Memory B cell (primary cell): ENCODE measurements at regions not wholly inside any gene's neighbourhood (a gene's known extent, or its start where the extent isn't known, plus 50 kb on each side); places are given as distances from the start of the nearest gene placed in this dataset.
"Not testable (repeated sequence)": the region's sequence is repeated elsewhere in the genome, so short reads cannot be mapped to it uniquely, and the experiment has no call there.

Experiments used
- ATAC-seq: fragments of 150-1000 bp; cut with Tn5 transposase; 2 replicates; pipeline ENCODE4 v1.10.0; 2021; ENCODE audit warnings: low read depth, mild to moderate bottlenecking, moderate library complexity
- DNase-seq, 2 donors: peaks; one replicate each; pipeline ENCODE4 v3.0.0; 2022; ENCODE audit warnings: low spot score in 2 of 2
- H3K27ac Mint-ChIP-seq: one replicate; pipeline ENCODE4 v1.8.0; 2022; ENCODE audit warnings: mild to moderate bottlenecking, moderate library complexity, mixed read lengths
- H3K27me3 Mint-ChIP-seq: one replicate; pipeline ENCODE4 v1.8.0; 2022; ENCODE audit warnings: mixed read lengths
- H3K36me3 Mint-ChIP-seq: one replicate; pipeline ENCODE4 v1.8.0; 2022; ENCODE audit warnings: mild to moderate bottlenecking, mixed read lengths
- H3K4me1 Mint-ChIP-seq: one replicate; pipeline ENCODE4 v1.8.0; 2022; ENCODE audit warnings: mixed read lengths
- H3K4me3 Mint-ChIP-seq: one replicate; pipeline ENCODE4 v1.8.0; 2022; ENCODE audit warnings: mild to moderate bottlenecking, moderate library complexity, mixed read lengths
- H3K9me3 Mint-ChIP-seq: one replicate; pipeline ENCODE4 v1.8.0; 2022; ENCODE audit warnings: mixed read lengths

DNA sequence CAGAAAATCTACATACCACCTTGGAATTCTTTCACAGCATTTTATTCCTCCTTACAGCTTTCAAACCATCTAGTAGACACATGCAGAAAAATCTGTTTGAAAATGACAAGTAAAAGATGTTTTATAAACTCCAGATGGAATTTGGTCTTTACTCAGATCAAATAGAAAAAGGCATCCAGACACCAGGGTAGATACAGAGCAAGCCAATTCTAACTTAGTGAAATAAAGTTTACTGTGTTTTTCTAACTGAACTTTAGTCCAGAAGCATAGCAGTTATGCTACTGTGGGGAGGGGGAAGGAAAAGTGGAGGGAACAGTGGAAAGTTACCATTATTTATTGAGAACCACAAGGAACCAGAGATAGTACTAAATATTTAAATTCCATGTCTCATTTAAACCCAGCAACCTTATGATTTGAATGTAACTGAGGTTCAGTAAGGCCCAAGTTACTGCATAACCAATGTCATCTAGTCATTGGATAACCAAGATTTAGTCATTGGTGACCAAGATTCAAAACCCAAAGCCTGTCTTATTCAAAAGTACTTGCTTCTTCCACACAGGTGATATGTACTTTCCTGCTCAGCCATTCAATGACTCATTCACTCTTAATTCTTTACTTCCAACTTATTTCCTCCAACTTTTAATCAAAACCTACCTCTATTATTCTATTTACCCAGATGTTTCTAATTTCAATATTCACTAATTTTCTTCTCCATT lies 57.7 kb downstream of the RAD51AP2 start:
- Mint-ChIP-seq H3K27me3 (no peaks in the 10 kb centered on the region), H3K4me1 (no peaks in the 10 kb centered on the region), H3K9me3 (no peaks in the 10 kb centered on the region), H3K27ac (no peak overlapping the region), H3K4me3 (no peak overlapping the region), H3K36me3 (no peaks in the 10 kb centered on the region)
- ATAC-seq (no peak), DNase-seq (no peak)

DNA sequence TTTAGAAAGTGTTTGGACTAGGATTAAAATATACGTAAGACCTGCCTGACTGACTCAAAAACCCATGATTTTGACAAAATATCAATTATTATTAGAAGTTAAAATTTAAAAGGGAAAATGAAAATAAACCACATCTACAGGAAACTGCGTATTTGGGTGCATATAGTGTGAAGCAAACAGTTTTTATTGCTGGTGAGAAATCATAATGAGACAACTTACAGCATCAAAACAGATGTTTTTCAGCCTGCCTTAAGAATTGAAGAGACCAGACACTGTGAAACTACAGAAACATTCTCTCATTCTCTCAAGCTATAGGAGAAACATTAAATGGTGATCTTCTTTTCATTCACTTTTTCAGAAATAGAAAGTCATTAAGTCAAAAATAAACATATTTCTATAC lies 62.9 kb downstream of the RAD51AP2 start:
- no peaks in the 10 kb centered on the region for H3K36me3 Mint-ChIP-seq
- H3K4me3 Mint-ChIP-seq: no peak overlapping the region
- no peaks in the 10 kb centered on the region for H3K4me1 Mint-ChIP-seq
- no peak overlapping the region for H3K27ac Mint-ChIP-seq
- H3K27me3 Mint-ChIP-seq: no peaks in the 10 kb centered on the region
- DNase-seq: no peak
- H3K9me3 Mint-ChIP-seq: peaks cover 1% of the 10 kb centered on the region
- ATAC-seq: no peak

DNA sequence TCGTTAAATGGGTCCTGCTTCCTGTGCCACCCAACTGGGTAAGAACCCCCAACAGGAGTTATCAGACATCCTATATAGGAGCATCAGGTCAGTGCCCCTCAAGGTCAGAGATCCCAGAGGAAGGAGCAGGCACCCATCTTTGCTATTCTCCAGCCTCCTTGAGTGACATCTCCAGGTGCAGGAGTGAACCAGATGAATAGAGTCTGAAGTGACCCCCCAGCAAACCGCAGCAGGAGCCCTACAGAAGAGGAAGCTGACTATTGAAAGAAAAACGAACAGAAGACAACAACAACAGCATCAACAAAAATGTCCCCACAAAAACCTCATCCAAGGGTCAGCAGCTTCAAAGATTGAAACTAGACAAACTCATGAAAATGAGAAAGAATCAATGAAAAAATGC lies 72.0 kb downstream of the RAD51AP2 start:
- not testable (repeated sequence) for H3K36me3 Mint-ChIP-seq, H3K27me3 Mint-ChIP-seq, H3K27ac Mint-ChIP-seq, H3K4me1 Mint-ChIP-seq, H3K4me3 Mint-ChIP-seq, H3K9me3 Mint-ChIP-seq, DNase-seq, ATAC-seq

DNA sequence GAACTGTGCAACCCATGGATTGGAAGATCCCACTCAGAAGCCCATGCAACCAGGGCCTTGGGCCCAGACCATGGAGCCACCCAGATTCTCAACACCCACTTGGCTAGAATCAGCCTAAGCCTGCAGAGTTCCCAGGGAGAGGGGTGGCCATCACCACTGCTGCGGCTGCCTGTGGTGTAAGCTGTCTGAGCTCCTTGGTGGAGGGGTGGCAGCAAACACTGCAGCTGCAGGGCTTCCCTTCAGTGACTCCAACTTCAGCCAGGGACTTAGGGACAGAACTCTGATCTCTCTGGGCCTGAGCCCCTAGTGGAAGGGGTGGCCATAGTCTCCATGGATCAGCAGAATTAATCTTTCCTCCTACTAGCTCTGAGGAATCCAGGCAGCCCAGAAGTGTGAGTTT lies 72.5 kb downstream of the RAD51AP2 start:
- ATAC-seq (no peak), DNase-seq (no peak)
- Mint-ChIP-seq H3K4me1 (no peaks in the 10 kb centered on the region), H3K4me3 (no peak overlapping the region), H3K36me3 (no peaks in the 10 kb centered on the region), H3K9me3 (peaks cover 2% of the 10 kb centered on the region), H3K27me3 (peaks cover 2% of the 10 kb centered on the region), H3K27ac (no peak overlapping the region)

DNA sequence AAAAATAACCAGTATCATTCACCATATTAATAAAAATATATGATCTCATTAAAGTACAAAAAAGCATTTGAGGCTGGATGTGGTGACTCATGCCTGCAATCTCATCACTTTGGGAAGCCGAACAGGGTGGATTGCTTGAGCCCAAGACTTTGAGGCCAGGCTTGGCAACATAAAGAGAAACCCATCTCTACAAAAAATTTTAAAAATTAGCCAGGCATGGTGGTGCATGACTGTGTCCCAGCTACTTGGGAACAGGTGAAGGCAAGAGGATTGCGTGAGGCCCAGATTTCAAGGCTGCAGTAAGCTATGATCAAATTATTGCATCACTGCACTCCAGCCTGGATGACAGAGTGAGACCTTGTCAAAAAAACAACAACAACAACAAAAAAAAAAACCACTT lies 75.9 kb downstream of the RAD51AP2 start:
- DNase-seq (no peak), ATAC-seq (no peak)
- H3K4me1 Mint-ChIP-seq: no peaks in the 10 kb centered on the region
- no peak overlapping the region for H3K27ac Mint-ChIP-seq
- no peaks in the 10 kb centered on the region for H3K9me3 Mint-ChIP-seq
- H3K36me3 Mint-ChIP-seq: no peaks in the 10 kb centered on the region
- peaks cover 4% of the 10 kb centered on the region for H3K27me3 Mint-ChIP-seq
- H3K4me3 Mint-ChIP-seq: no peak overlapping the region

DNA sequence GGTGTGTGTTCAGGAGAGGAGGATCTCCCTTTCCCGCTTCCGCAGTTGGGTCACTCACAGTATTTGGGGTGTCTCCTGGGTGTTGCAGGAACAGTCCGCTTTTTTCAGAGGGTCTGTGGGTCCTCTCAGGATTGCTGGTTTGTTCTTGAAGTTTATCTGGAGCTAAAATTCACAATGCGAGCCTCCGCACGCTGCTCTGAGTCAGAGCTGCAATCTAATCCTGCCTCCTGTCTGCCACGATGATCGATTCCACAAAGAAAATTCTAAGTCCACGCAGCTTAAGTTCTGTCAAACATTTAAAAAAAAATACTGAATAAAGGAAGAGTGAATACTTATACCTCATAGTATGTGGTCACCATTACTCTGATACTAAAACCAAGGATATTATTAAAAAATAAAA lies 76.5 kb downstream of the RAD51AP2 start:
- no peak for DNase-seq
- Mint-ChIP-seq H3K27ac (no peak overlapping the region), H3K4me1 (no peaks in the 10 kb centered on the region), H3K4me3 (no peak overlapping the region), H3K9me3 (no peaks in the 10 kb centered on the region), H3K36me3 (no peaks in the 10 kb centered on the region), H3K27me3 (peaks cover 4% of the 10 kb centered on the region)
- ATAC-seq: no peak

DNA sequence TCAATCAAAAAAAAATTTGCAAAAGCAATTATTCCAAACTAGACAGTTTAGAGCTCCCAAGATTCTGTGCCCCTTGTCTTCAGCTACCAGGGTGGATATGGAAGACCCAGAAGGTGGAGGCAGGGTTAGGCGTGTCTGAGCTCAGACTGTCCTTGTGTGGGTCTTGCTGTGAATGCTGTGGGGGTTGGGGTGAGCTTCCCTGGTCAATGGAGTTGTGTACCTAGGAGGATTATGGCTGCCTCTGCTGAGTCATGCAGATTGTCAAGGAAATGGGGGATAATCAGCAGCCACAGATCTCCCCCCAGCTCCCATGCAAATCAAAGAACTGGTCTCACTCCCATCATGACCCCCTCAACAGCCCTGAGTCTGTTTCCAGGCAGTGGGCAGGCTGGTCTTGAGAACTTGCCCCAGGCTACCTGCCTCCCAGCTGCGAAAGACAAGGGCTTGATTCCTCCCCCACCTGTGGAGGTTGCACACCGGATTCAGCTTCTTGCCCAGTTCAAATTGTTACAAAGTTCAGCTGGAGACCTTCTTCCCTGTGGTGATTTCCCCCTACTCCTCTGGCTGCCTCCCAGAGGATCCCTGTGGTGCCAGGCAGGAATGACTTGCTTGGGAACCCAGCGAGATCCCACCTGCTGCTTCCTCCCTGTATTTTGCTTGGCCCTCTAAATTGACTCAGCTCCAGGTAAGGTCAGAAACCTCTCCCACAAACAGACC lies 77.0 kb downstream of the RAD51AP2 start:
- H3K4me3 Mint-ChIP-seq: no peak overlapping the region
- H3K4me1 Mint-ChIP-seq: no peaks in the 10 kb centered on the region

DNA sequence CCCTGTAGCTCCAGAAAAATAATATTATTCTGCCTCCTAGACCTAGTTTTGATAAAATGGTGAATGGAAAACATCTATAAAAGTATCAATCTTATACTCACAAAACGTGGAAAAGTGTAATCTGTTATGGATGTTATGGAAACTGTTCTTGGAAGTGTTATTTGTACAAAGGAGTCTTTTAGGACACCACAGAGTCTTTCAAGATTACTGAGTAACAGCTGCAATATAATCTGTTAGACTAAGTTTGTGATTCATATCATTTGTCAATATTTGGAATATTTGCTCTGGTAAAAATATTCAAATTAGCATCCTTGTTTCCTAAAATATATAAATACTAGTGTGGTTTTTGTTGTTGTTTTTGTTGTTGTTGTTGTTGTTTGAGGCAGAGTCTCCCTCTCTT lies 87.9 kb downstream of the RAD51AP2 start:
- no peak for DNase-seq
- no peak for ATAC-seq
- Mint-ChIP-seq H3K27me3 (no peaks in the 10 kb centered on the region), H3K4me1 (no peaks in the 10 kb centered on the region), H3K36me3 (no peaks in the 10 kb centered on the region), H3K27ac (no peak overlapping the region), H3K4me3 (no peak overlapping the region), H3K9me3 (no peaks in the 10 kb centered on the region)

More for the DNA sequence above, 77.0 kb downstream of the RAD51AP2 start:
- ATAC-seq (no peak), DNase-seq (no peak)
- H3K36me3 Mint-ChIP-seq: no peaks in the 10 kb centered on the region
- H3K27ac Mint-ChIP-seq: no peak overlapping the region
- H3K9me3 Mint-ChIP-seq: no peaks in the 10 kb centered on the region
- H3K27me3 Mint-ChIP-seq: peaks cover 4% of the 10 kb centered on the region

DNA sequence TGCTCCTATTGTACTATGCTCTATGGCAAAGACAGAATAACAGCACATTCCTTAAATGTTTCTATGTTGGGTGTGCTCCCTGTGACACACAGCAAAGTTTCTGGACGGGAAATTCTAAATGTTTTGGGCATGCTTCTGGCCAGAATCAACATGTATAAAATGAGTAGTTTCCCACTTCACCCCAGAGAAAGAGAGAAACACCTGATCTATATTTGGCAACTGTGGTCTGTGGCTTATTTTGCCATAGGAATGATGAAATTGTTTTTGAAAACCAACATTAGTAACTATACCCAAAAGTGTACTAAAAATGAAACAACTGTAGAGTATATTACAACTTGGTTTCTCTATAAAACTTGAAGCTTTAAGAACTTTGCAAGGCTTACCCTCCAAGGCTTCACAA lies 89.1 kb downstream of the RAD51AP2 start:
- ATAC-seq (no peak), DNase-seq (no peak)
- H3K27ac Mint-ChIP-seq: no peak overlapping the region
- H3K4me1 Mint-ChIP-seq: no peaks in the 10 kb centered on the region
- H3K36me3 Mint-ChIP-seq: no peaks in the 10 kb centered on the region
- no peaks in the 10 kb centered on the region for H3K27me3 Mint-ChIP-seq
- no peaks in the 10 kb centered on the region for H3K9me3 Mint-ChIP-seq
- H3K4me3 Mint-ChIP-seq: no peak overlapping the region

- H3K27ac Mint-ChIP-seq: no peak overlapping the region
- no peak for DNase-seq
- H3K36me3 Mint-ChIP-seq: no peaks in the 10 kb centered on the region
- H3K27me3 Mint-ChIP-seq: no peaks in the 10 kb centered on the region
- H3K4me3 Mint-ChIP-seq: no peak overlapping the region
- no peak for ATAC-seq
- no peaks in the 10 kb centered on the region for H3K9me3 Mint-ChIP-seq
- no peaks in the 10 kb centered on the region for H3K4me1 Mint-ChIP-seq
These were observed 90.8 kb downstream of the RAD51AP2 start for GRCh38 chr2:17427401-17427800.

- no peak overlapping the region for H3K4me3 Mint-ChIP-seq
- DNase-seq: no peak
- no peaks in the 10 kb centered on the region for H3K4me1 Mint-ChIP-seq
- ATAC-seq: no peak
- H3K27ac Mint-ChIP-seq: no peak overlapping the region
- H3K27me3 Mint-ChIP-seq: no peaks in the 10 kb centered on the region
- no peaks in the 10 kb centered on the region for H3K9me3 Mint-ChIP-seq
- no peaks in the 10 kb centered on the region for H3K36me3 Mint-ChIP-seq
These were observed 91.5 kb downstream of the RAD51AP2 start for GRCh38 chr2:17426743-17427142.

GRCh38 chr2:17422061-17422460 lies 96.2 kb downstream of the RAD51AP2 start:
- H3K9me3 Mint-ChIP-seq: no peaks in the 10 kb centered on the region
- no peaks in the 10 kb centered on the region for H3K36me3 Mint-ChIP-seq
- DNase-seq (no peak), ATAC-seq (no peak)
- no peaks in the 10 kb centered on the region for H3K4me1 Mint-ChIP-seq
- H3K27ac Mint-ChIP-seq: no peak overlapping the region
- no peaks in the 10 kb centered on the region for H3K27me3 Mint-ChIP-seq
- no peak overlapping the region for H3K4me3 Mint-ChIP-seq

DNA sequence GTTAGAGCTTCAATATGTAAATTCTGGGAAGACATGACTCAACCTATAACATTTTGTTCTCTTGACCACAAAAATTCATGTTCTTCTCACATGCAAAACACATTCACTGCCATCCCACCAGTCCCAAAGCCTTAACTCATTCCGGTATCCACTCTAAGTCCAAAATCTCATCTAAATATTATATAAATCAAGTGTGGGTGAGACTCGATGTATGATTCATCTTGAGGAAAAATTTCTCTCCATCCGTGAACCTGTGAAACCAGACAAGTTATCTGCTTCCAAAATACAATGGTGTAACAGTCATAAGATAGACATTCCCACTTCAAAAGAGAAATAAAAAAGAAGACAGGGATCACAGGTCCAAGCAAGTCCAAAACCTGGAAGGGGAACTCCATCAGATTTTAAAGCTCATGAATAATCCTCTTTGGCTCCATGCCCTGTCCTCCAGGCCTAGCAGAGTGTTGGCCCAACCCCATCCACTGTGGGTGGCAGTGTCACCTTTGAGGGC lies 101.3 kb downstream of the RAD51AP2 start:
- no peaks in the 10 kb centered on the region for H3K4me1 Mint-ChIP-seq
- H3K27ac Mint-ChIP-seq: no peak overlapping the region
- no peaks in the 10 kb centered on the region for H3K9me3 Mint-ChIP-seq
- no peaks in the 10 kb centered on the region for H3K36me3 Mint-ChIP-seq
- DNase-seq: no peak
- H3K4me3 Mint-ChIP-seq: no peak overlapping the region
- peaks cover 1% of the 10 kb centered on the region for H3K27me3 Mint-ChIP-seq
- ATAC-seq: no peak

- no peaks in the 10 kb centered on the region for H3K4me1 Mint-ChIP-seq
- peaks cover 1% of the 10 kb centered on the region for H3K27me3 Mint-ChIP-seq
- no peak overlapping the region for H3K27ac Mint-ChIP-seq
- DNase-seq: no peak
- peaks cover 2% of the 10 kb centered on the region for H3K9me3 Mint-ChIP-seq
- no peaks in the 10 kb centered on the region for H3K36me3 Mint-ChIP-seq
- no peak overlapping the region for H3K4me3 Mint-ChIP-seq
- no peak for ATAC-seq
These were observed 105.2 kb downstream of the RAD51AP2 start for GRCh38 chr2:17413036-17413435.

DNA sequence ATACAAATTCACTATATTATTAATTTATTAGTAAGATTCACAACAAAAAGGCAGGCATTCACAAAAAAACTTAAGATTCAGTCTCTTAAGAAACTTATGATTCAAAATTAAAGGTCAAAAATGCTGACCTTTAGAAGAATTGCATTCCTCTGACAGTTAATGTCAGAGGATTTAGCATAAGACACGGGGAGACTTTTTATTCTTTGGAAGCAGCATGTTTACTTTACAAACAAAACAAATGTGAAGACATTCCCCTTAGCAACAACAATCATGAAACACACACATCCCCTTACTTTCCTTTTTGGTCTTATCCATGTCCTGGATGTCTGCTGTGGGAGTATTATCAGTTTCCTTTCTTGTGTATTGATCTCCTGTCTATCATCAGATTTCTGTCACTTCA lies 117.1 kb downstream of the RAD51AP2 start:
- H3K4me1 Mint-ChIP-seq: no peaks in the 10 kb centered on the region
- no peak overlapping the region for H3K27ac Mint-ChIP-seq
- ATAC-seq (no peak), DNase-seq (no peak)
- no peaks in the 10 kb centered on the region for H3K36me3 Mint-ChIP-seq
- peaks cover 19% of the 10 kb centered on the region for H3K9me3 Mint-ChIP-seq
- H3K27me3 Mint-ChIP-seq: peaks cover 3% of the 10 kb centered on the region
- H3K4me3 Mint-ChIP-seq: no peak overlapping the region
